SU-DHL-6 (cell line): ENCODE measurements at regions not wholly inside any gene's neighbourhood (a gene's known extent, or its start where the extent isn't known, plus 50 kb on each side); places are given as distances from the start of the nearest gene placed in this dataset.

ENCODE experiments used
- EZH2phosphoT487 ChIP-seq: fragments of 200-600 bp; sonication (generic), shearing (Covaris generic); conservative IDR thresholded peaks from 2 replicates; pipeline ENCODE4 v1.6.1; 2018; ENCODE audit warnings: mild to moderate bottlenecking, antibody characterized with exemption, low read length, moderate library complexity, mixed read lengths
- TF ChIP-seq, protein P1 (sequence below): fragments of 200-600 bp; sonication (generic); IDR thresholded peaks from one replicate; pipeline ENCODE4 v1.5.1; 2017; ENCODE audit warnings: antibody characterized with exemption, mild to moderate bottlenecking, low read length, moderate library complexity; ENCODE audit not compliant: insufficient read depth, poor library complexity, severe bottlenecking

DNA sequence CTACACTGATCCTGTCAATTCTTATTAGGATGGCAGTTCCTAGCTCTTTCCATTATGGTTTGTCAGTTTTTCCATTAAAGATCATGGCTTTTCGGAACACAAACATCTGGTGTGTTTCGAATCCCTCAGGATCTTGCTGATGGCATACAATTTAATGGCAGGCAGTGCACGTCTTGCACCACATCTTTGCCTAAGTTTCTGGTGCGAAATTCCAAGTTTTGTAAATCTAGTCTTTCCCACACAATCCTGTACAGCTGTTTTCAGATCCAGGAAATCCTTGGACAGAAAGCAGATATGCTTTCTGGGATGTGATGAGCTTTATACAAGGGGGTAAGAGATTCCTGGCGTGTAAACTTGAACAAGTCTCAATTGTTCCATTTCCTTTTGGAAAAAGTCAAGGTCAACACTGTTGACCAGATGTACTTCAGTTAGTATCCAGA, 224.3 kb upstream of the PHYHIPL start:
- TF ChIP-seq EZH2phosphoT487 = no peak
- TF ChIP-seq, protein P1, sequence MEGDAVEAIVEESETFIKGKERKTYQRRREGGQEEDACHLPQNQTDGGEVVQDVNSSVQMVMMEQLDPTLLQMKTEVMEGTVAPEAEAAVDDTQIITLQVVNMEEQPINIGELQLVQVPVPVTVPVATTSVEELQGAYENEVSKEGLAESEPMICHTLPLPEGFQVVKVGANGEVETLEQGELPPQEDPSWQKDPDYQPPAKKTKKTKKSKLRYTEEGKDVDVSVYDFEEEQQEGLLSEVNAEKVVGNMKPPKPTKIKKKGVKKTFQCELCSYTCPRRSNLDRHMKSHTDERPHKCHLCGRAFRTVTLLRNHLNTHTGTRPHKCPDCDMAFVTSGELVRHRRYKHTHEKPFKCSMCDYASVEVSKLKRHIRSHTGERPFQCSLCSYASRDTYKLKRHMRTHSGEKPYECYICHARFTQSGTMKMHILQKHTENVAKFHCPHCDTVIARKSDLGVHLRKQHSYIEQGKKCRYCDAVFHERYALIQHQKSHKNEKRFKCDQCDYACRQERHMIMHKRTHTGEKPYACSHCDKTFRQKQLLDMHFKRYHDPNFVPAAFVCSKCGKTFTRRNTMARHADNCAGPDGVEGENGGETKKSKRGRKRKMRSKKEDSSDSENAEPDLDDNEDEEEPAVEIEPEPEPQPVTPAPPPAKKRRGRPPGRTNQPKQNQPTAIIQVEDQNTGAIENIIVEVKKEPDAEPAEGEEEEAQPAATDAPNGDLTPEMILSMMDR = no peak
